Panc1 (cell line): ENCODE measurements at regions not wholly inside any gene's neighbourhood (a gene's known extent, or its start where the extent isn't known, plus 50 kb on each side); places are given as distances from the start of the nearest gene placed in this dataset.
"Not testable (repeated sequence)": the region's sequence is repeated elsewhere in the genome, so short reads cannot be mapped to it uniquely, and the experiment has no call there.

Source experiments
- ATAC-seq: fragments of 200-7000 bp; cut with Tn5 transposase; 2 replicates; pipeline ENCODE4 v1.9.1; 2020; ENCODE audit warnings: mild to moderate bottlenecking, moderate library complexity
- BruUV-seq: library from RNA; stranded (reverse); fragments of 400-500 nt; replicated peaks from 2 replicates; lab custom pipeline; 2021; lab: Mats Ljungman, UMichigan
- CTCF ChIA-PET: fragments of 300-600 bp; sonication (Branson Sonifier 250); formaldehyde crosslinking; loops from one replicate; lab custom pipeline; 2022; ENCODE audit warnings: antibody characterized with exemption; lab: Charles Lee
- POLR2A ChIA-PET: fragments of 300-600 bp; sonication (Branson Sonifier 250); formaldehyde crosslinking; loops from one replicate; lab custom pipeline; 2022; ENCODE audit warnings: antibody characterized with exemption; lab: Charles Lee
- DNase-seq: peaks from one replicate; pipeline ENCODE4 v3.0.0-alpha.2; 2010; ENCODE audit warnings: low read depth, low spot score
- H3K27ac ChIP-seq: 2 replicates; pipeline ENCODE4 v1.5.1; 2011; ENCODE audit warnings: mild to moderate bottlenecking, low read length, inconsistent platforms
- H3K27me3 ChIP-seq: fragments of 200-500 bp; sonication (Bioruptor generic); 2 replicates; pipeline ENCODE4 v1.6.0; 2014; ENCODE audit warnings: low read length, inconsistent platforms; ENCODE audit not compliant: control insufficient read depth, insufficient read depth
- H3K36me3 ChIP-seq: fragments of 200-500 bp; sonication (Bioruptor generic); 2 replicates; pipeline ENCODE4 v1.5.1; 2014; ENCODE audit warnings: inconsistent platforms, mild to moderate bottlenecking, low read length, moderate library complexity; ENCODE audit not compliant: control insufficient read depth, insufficient read depth
- H3K4me1 ChIP-seq: 2 replicates; pipeline ENCODE4 v1.5.1; 2011; ENCODE audit warnings: inconsistent platforms, mild to moderate bottlenecking, low read length, moderate library complexity; ENCODE audit not compliant: control insufficient read depth, insufficient read depth
- H3K4me3 ChIP-seq, 2 experiments: 2 replicates each; pipeline ENCODE4 v1.5.1; 2011 to 2012; ENCODE audit warnings: low read depth in 2 of 2, low read length in 2 of 2, mild to moderate bottlenecking in 2 of 2, inconsistent platforms in 1 of 2, moderate library complexity in 1 of 2
- H3K9me3 ChIP-seq: fragments of 200-500 bp; sonication (Bioruptor generic); 2 replicates; pipeline ENCODE4 v1.5.1; 2014; ENCODE audit warnings: low read depth, mild to moderate bottlenecking, inconsistent platforms, low read length, moderate library complexity; ENCODE audit not compliant: control insufficient read depth, insufficient read depth
- POLR2AphosphoS5 ChIP-seq: IDR thresholded peaks from 2 replicates; pipeline ENCODE4 v1.6.1; 2012; ENCODE audit warnings: mild to moderate bottlenecking, low read depth, low read length, moderate library complexity
- SIN3A ChIP-seq: IDR thresholded peaks from 2 replicates; pipeline ENCODE4 v1.6.1; 2012; ENCODE audit warnings: low read depth, mild to moderate bottlenecking, low read length, moderate library complexity, borderline replicate concordance; ENCODE audit not compliant: insufficient read depth
- TCF7L2 ChIP-seq: IDR thresholded peaks from 2 replicates; pipeline ENCODE4 v1.6.1; 2011; ENCODE audit warnings: mild to moderate bottlenecking, low read depth, low read length, inconsistent platforms
- in situ Hi-C: cut with HindIII; loops from 2 replicates; pipeline ENCODE4 v1.10.0; 2016; ENCODE audit warnings: low sequenced_read_pairs, low pct_unique_long_range_greater_than_20kb
- intact Hi-C: fragments of 100-400 bp; cut with micrococcal nuclease; formaldehyde crosslinking; loops from one replicate; pipeline ENCODE4 v1.10.0; 2022; ENCODE audit not compliant: unreplicated experiment
- TF ChIP-seq, protein P1 (sequence below): fragments of 450-650 bp; IDR thresholded peaks from 2 replicates; pipeline ENCODE4 v1.5.1; 2017; ENCODE audit warnings: mild to moderate bottlenecking
- TF ChIP-seq, protein P2 (sequence below), 2 experiments: IDR thresholded peaks; 2 replicates each; pipeline ENCODE4 v1.6.1; 2011 to 2012; ENCODE audit warnings: low read depth in 2 of 2, control low read depth in 1 of 2, low read length in 1 of 2, mild to moderate bottlenecking in 1 of 2, moderate library complexity in 1 of 2; ENCODE audit not compliant: insufficient read depth in 1 of 2

GRCh38 chr5:53411388-53411787 lies 69.0 kb upstream of the FST start:
- Histone ChIP-seq H3K4me3 (no peak overlapping the region), H3K4me1 (peaks cover 3% of the 10 kb centered on the region; the same call in 1 of the 2 replicates), H3K9me3 (no peaks in the 10 kb centered on the region), H3K36me3 (no peaks in the 10 kb centered on the region), H3K27me3 (no peaks in the 10 kb centered on the region), H3K27ac (no peak overlapping the region)
- ChIA-PET CTCF (no interaction called here), POLR2A (no interaction called here)
- DNase-seq: no peak
- no peak for ATAC-seq
- in situ Hi-C loops: no loop called here
- intact Hi-C loops: no loop called here
- TF ChIP-seq POLR2AphosphoS5 (no peak), TCF7L2 (no peak), SIN3A (no peak)
- TF ChIP-seq, protein P1, sequence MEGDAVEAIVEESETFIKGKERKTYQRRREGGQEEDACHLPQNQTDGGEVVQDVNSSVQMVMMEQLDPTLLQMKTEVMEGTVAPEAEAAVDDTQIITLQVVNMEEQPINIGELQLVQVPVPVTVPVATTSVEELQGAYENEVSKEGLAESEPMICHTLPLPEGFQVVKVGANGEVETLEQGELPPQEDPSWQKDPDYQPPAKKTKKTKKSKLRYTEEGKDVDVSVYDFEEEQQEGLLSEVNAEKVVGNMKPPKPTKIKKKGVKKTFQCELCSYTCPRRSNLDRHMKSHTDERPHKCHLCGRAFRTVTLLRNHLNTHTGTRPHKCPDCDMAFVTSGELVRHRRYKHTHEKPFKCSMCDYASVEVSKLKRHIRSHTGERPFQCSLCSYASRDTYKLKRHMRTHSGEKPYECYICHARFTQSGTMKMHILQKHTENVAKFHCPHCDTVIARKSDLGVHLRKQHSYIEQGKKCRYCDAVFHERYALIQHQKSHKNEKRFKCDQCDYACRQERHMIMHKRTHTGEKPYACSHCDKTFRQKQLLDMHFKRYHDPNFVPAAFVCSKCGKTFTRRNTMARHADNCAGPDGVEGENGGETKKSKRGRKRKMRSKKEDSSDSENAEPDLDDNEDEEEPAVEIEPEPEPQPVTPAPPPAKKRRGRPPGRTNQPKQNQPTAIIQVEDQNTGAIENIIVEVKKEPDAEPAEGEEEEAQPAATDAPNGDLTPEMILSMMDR: no peak
- TF ChIP-seq, protein P2, sequence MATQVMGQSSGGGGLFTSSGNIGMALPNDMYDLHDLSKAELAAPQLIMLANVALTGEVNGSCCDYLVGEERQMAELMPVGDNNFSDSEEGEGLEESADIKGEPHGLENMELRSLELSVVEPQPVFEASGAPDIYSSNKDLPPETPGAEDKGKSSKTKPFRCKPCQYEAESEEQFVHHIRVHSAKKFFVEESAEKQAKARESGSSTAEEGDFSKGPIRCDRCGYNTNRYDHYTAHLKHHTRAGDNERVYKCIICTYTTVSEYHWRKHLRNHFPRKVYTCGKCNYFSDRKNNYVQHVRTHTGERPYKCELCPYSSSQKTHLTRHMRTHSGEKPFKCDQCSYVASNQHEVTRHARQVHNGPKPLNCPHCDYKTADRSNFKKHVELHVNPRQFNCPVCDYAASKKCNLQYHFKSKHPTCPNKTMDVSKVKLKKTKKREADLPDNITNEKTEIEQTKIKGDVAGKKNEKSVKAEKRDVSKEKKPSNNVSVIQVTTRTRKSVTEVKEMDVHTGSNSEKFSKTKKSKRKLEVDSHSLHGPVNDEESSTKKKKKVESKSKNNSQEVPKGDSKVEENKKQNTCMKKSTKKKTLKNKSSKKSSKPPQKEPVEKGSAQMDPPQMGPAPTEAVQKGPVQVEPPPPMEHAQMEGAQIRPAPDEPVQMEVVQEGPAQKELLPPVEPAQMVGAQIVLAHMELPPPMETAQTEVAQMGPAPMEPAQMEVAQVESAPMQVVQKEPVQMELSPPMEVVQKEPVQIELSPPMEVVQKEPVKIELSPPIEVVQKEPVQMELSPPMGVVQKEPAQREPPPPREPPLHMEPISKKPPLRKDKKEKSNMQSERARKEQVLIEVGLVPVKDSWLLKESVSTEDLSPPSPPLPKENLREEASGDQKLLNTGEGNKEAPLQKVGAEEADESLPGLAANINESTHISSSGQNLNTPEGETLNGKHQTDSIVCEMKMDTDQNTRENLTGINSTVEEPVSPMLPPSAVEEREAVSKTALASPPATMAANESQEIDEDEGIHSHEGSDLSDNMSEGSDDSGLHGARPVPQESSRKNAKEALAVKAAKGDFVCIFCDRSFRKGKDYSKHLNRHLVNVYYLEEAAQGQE (IDR thresholded peaks at IDR 0.05; ENCODE audit: insufficient read depth in 1 of 2, low read depth in 2 of 2, low read length in 1 of 2): no peak
- no TSS peak for BruUV-seq

DNA sequence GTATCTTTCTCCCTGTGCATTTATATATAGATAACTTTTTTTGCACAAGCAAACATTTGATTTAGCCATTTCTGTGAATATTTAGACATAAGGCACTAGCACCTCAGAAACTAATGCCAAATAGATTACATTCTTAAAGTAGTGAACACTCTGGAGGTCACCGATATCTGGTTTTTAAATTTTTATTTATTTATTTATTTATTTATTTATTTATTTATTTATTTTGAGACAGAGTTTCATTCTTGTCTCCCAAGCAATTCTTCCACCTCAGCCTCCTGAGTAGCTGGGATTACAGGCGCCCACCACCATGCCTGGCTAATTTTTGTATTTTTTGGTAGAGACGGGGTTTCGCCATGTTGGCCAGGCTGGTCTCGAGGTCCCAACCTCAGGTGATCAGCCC lies 67.9 kb upstream of the FST start:
- H3K4me3 ChIP-seq, POLR2A ChIA-PET, H3K27me3 ChIP-seq, H3K36me3 ChIP-seq, DNase-seq, ATAC-seq, in situ Hi-C loops, intact Hi-C loops, CTCF ChIA-PET, H3K27ac ChIP-seq, H3K9me3 ChIP-seq, BruUV-seq, H3K4me1 ChIP-seq: not testable (repeated sequence)

DNA sequence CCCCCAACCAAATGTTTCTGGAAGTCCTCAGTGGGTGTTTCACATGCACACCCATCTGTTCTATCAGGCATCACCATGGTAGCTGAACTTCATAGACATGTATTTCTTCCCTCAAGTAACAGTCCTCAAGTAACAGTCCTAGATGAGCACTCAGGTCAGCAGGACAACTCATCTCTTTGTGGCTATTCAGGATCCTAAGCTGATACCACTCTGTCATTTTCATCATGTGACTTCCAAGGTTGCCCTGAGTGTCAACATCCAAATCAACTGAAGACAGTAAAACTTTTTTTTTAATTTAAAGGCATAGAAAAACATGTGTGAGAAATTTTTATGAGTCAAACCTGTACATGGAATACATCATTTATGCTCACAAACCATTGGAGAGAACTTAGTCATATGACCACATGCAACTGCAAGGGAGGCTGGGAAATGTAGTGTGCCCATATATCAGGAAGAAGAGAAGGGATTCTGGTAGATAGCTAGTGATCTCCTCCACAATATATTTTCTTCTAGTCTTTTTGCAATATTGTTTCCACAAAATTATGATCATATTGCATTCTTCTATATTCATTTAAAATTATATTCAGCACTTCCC lies 64.2 kb upstream of the FST start:
- no peaks in the 10 kb centered on the region for H3K27me3 ChIP-seq
- ChIA-PET POLR2A (interaction anchor here (0.7 kb wide), 1 partner anchor 199 kb away, joined by 7 read pairs; no protein-coding TSS in a partner anchor), CTCF (no interaction called here)
- no peaks in the 10 kb centered on the region for H3K9me3 ChIP-seq
- no TSS peak for BruUV-seq
- no peak overlapping the region for H3K27ac ChIP-seq
- DNase-seq: no peak
- ATAC-seq: no peak
- no peaks in the 10 kb centered on the region for H3K36me3 ChIP-seq
- TF ChIP-seq POLR2AphosphoS5: no peak
- TF ChIP-seq, protein P2 (IDR thresholded peaks at IDR 0.05; ENCODE audit: insufficient read depth in 1 of 2, low read depth in 2 of 2, low read length in 1 of 2): no peak
- TF ChIP-seq TCF7L2: no peak
- in situ Hi-C loops (no loop called here), intact Hi-C loops (no loop called here)
- H3K4me3 ChIP-seq: no peak overlapping the region
- no peaks in the 10 kb centered on the region for H3K4me1 ChIP-seq
